IMR-90 (cell line): ENCODE measurements at regions not wholly inside any gene's neighbourhood (a gene's known extent, or its start where the extent isn't known, plus 50 kb on each side); places are given as distances from the start of the nearest gene placed in this dataset.

Experiments used
- ATAC-seq: fragments of 200-7000 bp; cut with Tn5 transposase; 2 replicates; pipeline ENCODE4 v1.9.1; 2020; ENCODE audit warnings: low read depth, mild to moderate bottlenecking, moderate library complexity
- BruUV-seq: library from RNA; stranded (reverse); fragments of 400-500 nt; replicated peaks from 2 replicates; lab custom pipeline; 2021; lab: Mats Ljungman, UMichigan
- CTCF ChIA-PET: fragments of 300-600 bp; formaldehyde crosslinking; extraction: SDS; loops from one replicate; lab custom pipeline; 2021; ENCODE audit warnings: antibody characterized with exemption; lab: Yijun Ruan, JAX
- POLR2A ChIA-PET: fragments of 300-600 bp; sonication (Branson Sonifier 250); formaldehyde crosslinking; loops from one replicate; lab custom pipeline; 2022; ENCODE audit warnings: antibody characterized with exemption; ENCODE audit not compliant: unreplicated experiment; lab: Charles Lee
- DNase-seq: peaks from one replicate; pipeline ENCODE4 v3.0.0; 2013
- H2AFZ ChIP-seq: replicated peaks from 2 replicates; pipeline ENCODE3; 2013; ENCODE audit warnings: low read length, mild to moderate bottlenecking; ENCODE audit not compliant: poor library complexity
- H2AK5ac ChIP-seq: 2 replicates; pipeline ENCODE4 v1.6.1; 2013; ENCODE audit warnings: low read depth, low read length, inconsistent platforms
- H2AK9ac ChIP-seq: replicated peaks from 2 replicates; pipeline ENCODE3; 2013; ENCODE audit warnings: mild to moderate bottlenecking, low read depth, low read length, moderate library complexity; ENCODE audit not compliant: poor library complexity
- H2BK120ac ChIP-seq: 2 replicates; pipeline ENCODE4 v1.6.1; 2013; ENCODE audit warnings: low read depth, low read length, inconsistent platforms
- H2BK15ac ChIP-seq: 3 replicates; pipeline ENCODE4 v1.6.1; 2013; ENCODE audit warnings: low read depth, low read length, inconsistent platforms
- H2BK20ac ChIP-seq: 2 replicates; pipeline ENCODE4 v1.6.1; 2013; ENCODE audit warnings: low read depth, mild to moderate bottlenecking, inconsistent platforms, low read length, moderate library complexity
- H2BK5ac ChIP-seq: 2 replicates; pipeline ENCODE4 v1.6.1; 2013; ENCODE audit warnings: mild to moderate bottlenecking, low read depth, low read length, inconsistent platforms; ENCODE audit not compliant: poor library complexity, severe bottlenecking
- H3K14ac ChIP-seq: replicated peaks from 2 replicates; pipeline ENCODE4 v1.6.1; 2013; ENCODE audit warnings: low read depth, low read length, inconsistent platforms
- H3K18ac ChIP-seq: 2 replicates; pipeline ENCODE4 v1.6.1; 2013; ENCODE audit warnings: low read depth, low read length, control low read depth
- H3K23ac ChIP-seq: 2 replicates; pipeline ENCODE4 v1.6.1; 2013; ENCODE audit warnings: low read depth, low read length, inconsistent platforms
- H3K27ac ChIP-seq: 2 replicates; pipeline ENCODE4 v1.5.1; 2013; ENCODE audit warnings: mild to moderate bottlenecking, control low read depth, low read length; ENCODE audit not compliant: insufficient read depth
- H3K27me3 ChIP-seq: 2 replicates; pipeline ENCODE4 v1.6.1; 2013; ENCODE audit warnings: low read length; ENCODE audit not compliant: control insufficient read depth, insufficient read depth
- H3K36me3 ChIP-seq: 2 replicates; pipeline ENCODE4 v1.6.1; 2013; ENCODE audit warnings: low read length, mixed read lengths; ENCODE audit not compliant: control insufficient read depth, insufficient read depth
- H3K4ac ChIP-seq: 2 replicates; pipeline ENCODE4 v1.6.1; 2013; ENCODE audit warnings: low read depth, low read length, inconsistent platforms
- H3K4me1 ChIP-seq: 2 replicates; pipeline ENCODE4 v1.6.1; 2013; ENCODE audit warnings: low read length, mixed read lengths; ENCODE audit not compliant: control insufficient read depth, insufficient read depth
- H3K4me2 ChIP-seq: 2 replicates; pipeline ENCODE4 v1.6.1; 2013; ENCODE audit warnings: low read depth, mild to moderate bottlenecking, control low read depth, low read length, moderate library complexity
- H3K4me3 ChIP-seq: 2 replicates; pipeline ENCODE4 v1.5.1; 2013; ENCODE audit warnings: low read depth, mild to moderate bottlenecking, control low read depth, low read length, moderate library complexity; ENCODE audit not compliant: insufficient read depth
- H3K56ac ChIP-seq: 2 replicates; pipeline ENCODE4 v1.6.1; 2013; ENCODE audit warnings: low read length, inconsistent platforms; ENCODE audit not compliant: insufficient read depth; ENCODE audit errors: extremely low read depth
- H3K79me1 ChIP-seq, 2 experiments: 2 replicates each; pipeline ENCODE4 v1.6.1; 2013; ENCODE audit warnings: low read length in 2 of 2, inconsistent platforms in 1 of 2, low read depth in 1 of 2
- H3K9ac ChIP-seq: 2 replicates; pipeline ENCODE4 v1.6.1; 2013; ENCODE audit warnings: low read depth, low read length, control low read depth
- H3K9me1 ChIP-seq: 2 replicates; pipeline ENCODE4 v1.6.1; 2013; ENCODE audit warnings: low read length, inconsistent platforms; ENCODE audit not compliant: insufficient read depth
- H3K9me3 ChIP-seq: 2 replicates; pipeline ENCODE4 v1.6.1; 2013; ENCODE audit warnings: low read length; ENCODE audit not compliant: control insufficient read depth, insufficient read depth
- H4K20me1 ChIP-seq: 2 replicates; pipeline ENCODE4 v1.6.1; 2013; ENCODE audit warnings: low read length, inconsistent platforms; ENCODE audit not compliant: insufficient read depth
- H4K5ac ChIP-seq: 2 replicates; pipeline ENCODE4 v1.6.1; 2013; ENCODE audit warnings: mild to moderate bottlenecking, low read depth, low read length, control low read depth
- H4K8ac ChIP-seq, 2 experiments: 2 replicates each; pipeline ENCODE4 v1.6.1; 2013; ENCODE audit warnings: low read depth in 2 of 2, low read length in 2 of 2, control low read depth in 1 of 2, inconsistent platforms in 1 of 2
- H4K91ac ChIP-seq: 2 replicates; pipeline ENCODE4 v1.6.1; 2013; ENCODE audit warnings: low read depth, low read length, inconsistent platforms; ENCODE audit not compliant: insufficient read depth
- FOS ChIP-seq: fragments of 150-350 bp; IDR thresholded peaks from 2 replicates; pipeline ENCODE4 v1.6.1; 2016; ENCODE audit warnings: low read depth, low read length
- MAZ ChIP-seq: IDR thresholded peaks from 2 replicates; pipeline ENCODE4 v1.6.1; 2012; ENCODE audit warnings: low read depth, mild to moderate bottlenecking, low read length, improper control_type of control experiment, moderate library complexity, borderline replicate concordance
- MXI1 ChIP-seq: IDR thresholded peaks from 2 replicates; pipeline ENCODE4 v1.6.1; 2012; ENCODE audit warnings: low read depth, mild to moderate bottlenecking, low read length, moderate library complexity, borderline replicate concordance
- RAD21 ChIP-seq: IDR thresholded peaks from 2 replicates; pipeline ENCODE4 v1.6.1; 2012; ENCODE audit warnings: low read length, improper control_type of control experiment
- RCOR1 ChIP-seq: IDR thresholded peaks from 2 replicates; pipeline ENCODE4 v1.6.1; 2012; ENCODE audit warnings: mild to moderate bottlenecking, low read length, improper control_type of control experiment; ENCODE audit not compliant: insufficient replicate concordance
- RFX5 ChIP-seq: IDR thresholded peaks from 2 replicates; pipeline ENCODE4 v1.8.0; 2012; ENCODE audit warnings: low read depth, mild to moderate bottlenecking, low read length, moderate library complexity
- SMC3 ChIP-seq: fragments of 150-350 bp; IDR thresholded peaks from 2 replicates; pipeline ENCODE4 v1.6.1; 2016; ENCODE audit warnings: low read depth, mild to moderate bottlenecking, antibody characterized with exemption, low read length, moderate library complexity
- whole genome bisulfite sequencing, 2 experiments: methylation state at CpG; one replicate each; pipeline versions ENCODE4 v1.1.5 to v1.1.7; 2013; ENCODE audit warnings: missing lambda C conversion rate in 2 of 2; ENCODE audit not compliant: insufficient read length in 1 of 2; ENCODE audit errors: extremely low coverage in 2 of 2; 5-methylcytosine and 5-hydroxymethylcytosine counted together
- dilution Hi-C: fragments of 300-500 bp; cut with HindIII; formaldehyde crosslinking; loops from one replicate; pipeline ENCODE4 v1.14.3; 2018; ENCODE audit warnings: low sequenced_read_pairs; ENCODE audit not compliant: unreplicated experiment
- in situ Hi-C: fragments of 300-500 bp; cut with MboI; formaldehyde crosslinking; loops from 3 replicates; pipeline ENCODE4 v1.14.3; 2019; ENCODE audit warnings: low sequenced_read_pairs, inconsistent platforms, mixed read lengths
- intact Hi-C: fragments of 100-400 bp; cut with micrococcal nuclease; formaldehyde crosslinking; loops from 2 replicates; pipeline ENCODE4 v1.10.0; 2022
- TF ChIP-seq, protein P1 (sequence below): fragments of 150-350 bp; IDR thresholded peaks from 2 replicates; pipeline ENCODE4 v1.6.1; 2016; ENCODE audit warnings: low read depth, mild to moderate bottlenecking, low read length, moderate library complexity, borderline replicate concordance
- TF ChIP-seq, protein P2 (sequence below): fragments of 150-350 bp; IDR thresholded peaks from 2 replicates; pipeline ENCODE4 v1.6.1; 2017; ENCODE audit warnings: mild to moderate bottlenecking, antibody characterized with exemption, low read length, low read depth

DNA sequence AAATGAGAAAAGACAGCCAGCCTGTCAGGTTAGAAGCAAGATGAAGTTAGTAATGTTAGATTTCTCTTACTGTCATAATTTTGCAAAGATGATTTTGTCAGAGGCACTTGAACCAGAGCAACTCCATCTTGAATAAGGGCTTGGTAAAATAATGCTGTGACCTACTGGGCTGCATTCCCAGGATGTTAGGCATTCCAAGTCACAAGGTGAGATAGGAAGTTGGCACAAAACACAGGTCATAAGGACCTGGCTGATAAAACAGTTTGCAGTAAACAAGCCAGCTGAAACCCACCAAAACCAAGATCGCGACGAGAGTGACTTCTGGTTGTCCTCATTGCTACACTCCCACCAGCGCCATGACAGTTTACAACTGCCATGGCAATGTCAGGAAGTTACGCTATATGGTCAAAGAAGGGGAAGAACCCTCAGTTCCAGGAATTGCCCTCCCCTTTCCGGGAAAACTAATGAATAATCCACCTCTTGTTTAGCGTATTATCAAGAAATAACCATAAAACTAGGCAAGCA lies 1313.5 kb upstream of the TMEM132C start (continued):
- TF ChIP-seq, protein P1, sequence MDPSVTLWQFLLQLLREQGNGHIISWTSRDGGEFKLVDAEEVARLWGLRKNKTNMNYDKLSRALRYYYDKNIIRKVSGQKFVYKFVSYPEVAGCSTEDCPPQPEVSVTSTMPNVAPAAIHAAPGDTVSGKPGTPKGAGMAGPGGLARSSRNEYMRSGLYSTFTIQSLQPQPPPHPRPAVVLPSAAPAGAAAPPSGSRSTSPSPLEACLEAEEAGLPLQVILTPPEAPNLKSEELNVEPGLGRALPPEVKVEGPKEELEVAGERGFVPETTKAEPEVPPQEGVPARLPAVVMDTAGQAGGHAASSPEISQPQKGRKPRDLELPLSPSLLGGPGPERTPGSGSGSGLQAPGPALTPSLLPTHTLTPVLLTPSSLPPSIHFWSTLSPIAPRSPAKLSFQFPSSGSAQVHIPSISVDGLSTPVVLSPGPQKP, result no peak
- TF ChIP-seq MAZ (no peak), FOS (no peak), RCOR1 (no peak), RFX5 (no peak)

DNA sequence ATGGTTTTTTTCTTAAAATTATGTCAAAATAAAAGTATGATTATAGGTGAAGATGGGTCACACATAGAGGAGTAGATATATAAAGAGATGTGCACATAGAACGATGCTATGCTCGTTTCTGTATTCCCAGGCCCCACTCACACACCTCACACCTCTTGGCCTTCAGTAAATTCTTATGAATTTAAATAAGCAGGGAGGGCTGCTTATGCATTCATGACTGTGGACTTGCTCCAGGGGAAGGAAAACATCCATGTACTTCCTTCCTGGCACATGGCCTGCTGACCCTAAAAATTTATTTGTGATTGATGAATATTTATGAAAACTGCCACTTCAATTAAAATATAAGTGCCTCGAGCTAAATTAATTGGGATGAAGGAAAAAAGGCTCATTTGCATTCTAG lies 1306.7 kb upstream of the TMEM132C start:
- Histone ChIP-seq H3K4me1 (no peaks in the 10 kb centered on the region), H4K20me1 (no peaks in the 10 kb centered on the region), H3K56ac (no peak overlapping the region), H2BK120ac (no peak overlapping the region), H3K9me3 (peaks cover 13% of the 10 kb centered on the region), H2AFZ (no peak overlapping the region), H3K18ac (no peak overlapping the region), H3K4me3 (no peak overlapping the region), H2AK9ac (no peak overlapping the region), H3K4ac (no peak overlapping the region), H3K9me1 (no peaks in the 10 kb centered on the region), H2BK5ac (no peak overlapping the region), H3K27me3 (no peaks in the 10 kb centered on the region), H4K8ac (no peak overlapping the region), H3K4me2 (no peak overlapping the region), H3K9ac (no peak overlapping the region), H3K14ac (no peak overlapping the region), H4K5ac (no peak overlapping the region), H4K91ac (no peak overlapping the region), H3K79me1 (no peaks in the 10 kb centered on the region), H2BK20ac (no peak overlapping the region), H2AK5ac (no peak overlapping the region), H2BK15ac (no peak overlapping the region), H3K27ac (no peak overlapping the region), H3K36me3 (no peaks in the 10 kb centered on the region), H3K23ac (no peak overlapping the region)
- CTCF ChIA-PET, result no interaction called here
- no peak for TF ChIP-seq SMC3
- TF ChIP-seq RAD21, result no peak
- TF ChIP-seq, protein P2, sequence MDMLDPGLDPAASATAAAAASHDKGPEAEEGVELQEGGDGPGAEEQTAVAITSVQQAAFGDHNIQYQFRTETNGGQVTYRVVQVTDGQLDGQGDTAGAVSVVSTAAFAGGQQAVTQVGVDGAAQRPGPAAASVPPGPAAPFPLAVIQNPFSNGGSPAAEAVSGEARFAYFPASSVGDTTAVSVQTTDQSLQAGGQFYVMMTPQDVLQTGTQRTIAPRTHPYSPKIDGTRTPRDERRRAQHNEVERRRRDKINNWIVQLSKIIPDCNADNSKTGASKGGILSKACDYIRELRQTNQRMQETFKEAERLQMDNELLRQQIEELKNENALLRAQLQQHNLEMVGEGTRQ, result no peak
- no peak for TF ChIP-seq MXI1
- DNase-seq (no peak), ATAC-seq (no peak)
- WGBS, 2 experiments, result no CpG with 5 or more reads among the region's 3 CpGs
- POLR2A ChIA-PET, result no interaction called here
- no TSS peak for BruUV-seq
- intact Hi-C loops, result no loop called here
- in situ Hi-C loops, result no loop called here
- dilution Hi-C loops, result no loop called here
